ENCODE measurements at regions not wholly inside any gene's neighbourhood (a gene's known extent, or its start where the extent isn't known, plus 50 kb on each side); places are given as distances from the start of the nearest gene placed in this dataset.
A peak's percentile ranks its signal among the peaks of the same experiment; 100 is the strongest.

- POLR2A ChIA-PET (ENCODE audit: low non-redundant PET), result no interaction called here
- H3K27ac ChIP-seq, result peak overlapping the region; percentile 86
- peak; percentile 33 for DNase-seq (ENCODE audit: low spot score)
- CTCF ChIA-PET, result no interaction called here
- TF ChIP-seq CTCF (conservative IDR thresholded peaks at IDR 0.05; ENCODE audit: low read depth), result no peak
Measured at GRCh38 chr3:102123590-102124190, 274.4 kb downstream of the NFKBIZ start.

GRCh38 chr3:102124282-102124681 lies 275.0 kb downstream of the NFKBIZ start:
- CTCF ChIA-PET, result no interaction called here
- POLR2A ChIA-PET (ENCODE audit: low non-redundant PET), result no interaction called here
- no peak overlapping the region for H3K27ac ChIP-seq
- peak; percentile 80 for DNase-seq (ENCODE audit: low spot score)
- no peak for TF ChIP-seq CTCF (conservative IDR thresholded peaks at IDR 0.05; ENCODE audit: low read depth)

GRCh38 chr3:102124704-102125103 lies 275.4 kb downstream of the NFKBIZ start:
- ChIA-PET CTCF (interaction anchor here (0.6 kb wide), 1 partner anchor 59 kb away, joined by 3 read pairs; no protein-coding TSS in a partner anchor), POLR2A (ENCODE audit: low non-redundant PET) (no interaction called here)
- no peak for TF ChIP-seq CTCF (conservative IDR thresholded peaks at IDR 0.05; ENCODE audit: low read depth)
- no peak overlapping the region for H3K27ac ChIP-seq
- no peak for DNase-seq (ENCODE audit: low spot score)

GRCh38 chr3:102125197-102125993 lies 276.1 kb downstream of the NFKBIZ start:
- ChIA-PET CTCF (interaction anchor here (0.6 kb wide), 1 partner anchor 58 kb away, joined by 3 read pairs; no protein-coding TSS in a partner anchor), POLR2A (ENCODE audit: low non-redundant PET) (no interaction called here)
- TF ChIP-seq CTCF (conservative IDR thresholded peaks at IDR 0.05; ENCODE audit: low read depth), result no peak
- no peak overlapping the region for H3K27ac ChIP-seq
- no peak for DNase-seq (ENCODE audit: low spot score)

- ChIA-PET CTCF (no interaction called here), POLR2A (ENCODE audit: low non-redundant PET) (no interaction called here)
- no peak for TF ChIP-seq CTCF (conservative IDR thresholded peaks at IDR 0.05; ENCODE audit: low read depth)
- no peak overlapping the region for H3K27ac ChIP-seq
- DNase-seq (ENCODE audit: low spot score), result no peak
Measured at GRCh38 chr3:102125994-102126368, 276.7 kb downstream of the NFKBIZ start.

GRCh38 chr3:102129760-102130608 lies 280.7 kb downstream of the NFKBIZ start:
- peak; percentile 53 for DNase-seq (ENCODE audit: low spot score)
- ChIA-PET CTCF (interaction anchor here (0.6 to 0.7 kb wide), 3 partner anchors 46 to 335 kb away, joined by 3 to 4 read pairs (median 3); no protein-coding TSS in a partner anchor), POLR2A (ENCODE audit: low non-redundant PET) (no interaction called here)
- no peak for TF ChIP-seq CTCF (conservative IDR thresholded peaks at IDR 0.05; ENCODE audit: low read depth)
- no peak overlapping the region for H3K27ac ChIP-seq
